ENCODE measurements at regions not wholly inside any gene's neighbourhood (a gene's known extent, or its start where the extent isn't known, plus 50 kb on each side); places are given as distances from the start of the nearest gene placed in this dataset.
A peak's percentile ranks its signal among the peaks of the same experiment; 100 is the strongest.
"Not testable (repeated sequence)": the region's sequence is repeated elsewhere in the genome, so short reads cannot be mapped to it uniquely, and the experiment has no call there.

DNA sequence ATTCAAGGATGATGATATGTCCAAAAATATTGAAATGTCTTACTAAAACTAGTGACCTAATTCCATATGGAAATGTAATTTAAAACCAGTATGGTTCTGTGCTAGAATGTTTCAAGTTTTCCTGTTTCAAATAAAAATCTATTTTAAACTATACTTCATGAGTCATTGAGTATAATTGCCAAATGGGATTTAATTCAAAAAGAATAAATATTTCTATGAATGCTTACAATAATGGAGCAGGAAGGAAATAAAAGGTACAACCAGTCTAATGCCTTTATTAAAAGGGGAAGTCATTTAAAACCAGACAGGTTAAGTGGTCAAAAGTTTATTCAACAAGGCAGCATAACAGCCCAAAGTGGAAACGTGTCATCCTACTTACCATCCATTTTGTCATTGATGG, 2347.1 kb downstream of the PCDH7 start:
- DNase-seq (ENCODE audit: low read depth), result no peak

DNA sequence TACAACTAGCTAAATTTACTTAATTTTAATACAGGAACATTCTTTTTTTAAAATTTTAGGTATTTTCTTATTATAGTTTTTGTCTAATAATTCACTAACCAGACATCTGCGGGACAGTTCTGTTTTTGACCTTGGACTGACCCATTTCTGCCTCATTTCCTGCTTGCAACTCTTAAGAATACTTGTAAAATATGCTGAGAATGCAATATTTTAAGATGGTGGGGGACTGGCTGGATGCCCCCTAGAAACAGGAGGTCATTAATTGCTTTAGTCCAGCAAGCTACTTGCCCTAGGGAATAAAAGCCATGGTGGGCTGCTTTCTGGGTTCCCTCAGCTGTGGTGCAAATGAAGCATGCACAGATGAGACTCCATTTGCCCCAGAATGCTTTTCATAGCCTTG, 2348.4 kb downstream of the PCDH7 start:
- no peak for DNase-seq (ENCODE audit: low read depth)

DNA sequence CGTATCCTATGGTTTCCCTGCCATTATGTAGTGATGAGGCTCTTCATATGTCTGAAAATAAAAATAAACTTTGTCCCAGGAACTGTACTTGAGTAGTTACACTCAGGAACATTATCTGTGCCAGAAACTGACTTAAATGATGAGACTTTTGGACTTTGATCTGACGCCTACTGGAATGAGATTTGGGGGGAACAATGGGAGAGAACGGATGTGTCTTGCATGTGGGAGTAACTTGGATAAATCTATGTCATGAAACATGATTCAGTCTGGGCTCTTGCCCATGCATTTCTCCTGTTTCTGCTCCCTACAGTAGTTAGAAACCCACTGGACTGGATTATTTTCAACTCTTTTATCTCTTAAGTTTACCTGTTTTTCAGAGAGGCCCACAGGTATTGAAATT, 2351.4 kb downstream of the PCDH7 start:
- no peak for DNase-seq (ENCODE audit: low read depth)

DNA sequence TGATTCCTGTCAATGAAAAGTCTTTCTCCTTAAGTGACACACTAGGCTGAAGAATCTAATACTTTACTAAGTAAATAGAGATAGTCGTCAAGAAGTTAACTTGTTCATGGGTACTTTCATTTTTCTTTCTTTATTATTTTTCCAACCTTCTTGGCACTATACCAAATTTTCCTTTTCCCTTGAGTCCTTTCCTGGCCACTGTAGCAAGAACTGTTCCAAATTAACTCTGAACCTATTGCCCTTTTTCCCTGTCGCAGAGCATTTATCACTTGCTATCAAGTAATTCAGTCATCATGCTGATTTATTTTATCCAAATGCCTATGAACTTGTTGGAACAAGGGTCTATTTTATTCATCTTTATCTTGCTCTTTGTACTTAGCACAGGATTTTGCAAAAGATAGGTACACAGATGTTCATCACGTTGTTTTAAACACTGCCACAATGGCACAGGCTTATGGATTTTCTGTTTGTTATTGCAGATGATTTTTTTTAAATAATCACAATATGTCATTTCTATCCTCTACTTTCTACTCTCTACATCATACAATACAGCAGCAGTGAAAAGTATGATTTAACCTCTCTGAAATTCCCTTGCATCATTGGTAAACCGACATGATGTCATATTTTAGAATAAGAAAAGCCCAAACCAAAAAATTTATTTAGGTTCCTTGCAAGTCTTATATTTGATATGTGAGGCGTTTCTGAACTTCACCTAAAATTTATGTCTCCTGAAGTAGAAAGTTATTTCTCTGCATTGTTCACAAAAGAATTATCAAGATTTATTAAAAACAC, 2352.3 kb downstream of the PCDH7 start:
- DNase-seq (ENCODE audit: low read depth), result peak; percentile 54

DNA sequence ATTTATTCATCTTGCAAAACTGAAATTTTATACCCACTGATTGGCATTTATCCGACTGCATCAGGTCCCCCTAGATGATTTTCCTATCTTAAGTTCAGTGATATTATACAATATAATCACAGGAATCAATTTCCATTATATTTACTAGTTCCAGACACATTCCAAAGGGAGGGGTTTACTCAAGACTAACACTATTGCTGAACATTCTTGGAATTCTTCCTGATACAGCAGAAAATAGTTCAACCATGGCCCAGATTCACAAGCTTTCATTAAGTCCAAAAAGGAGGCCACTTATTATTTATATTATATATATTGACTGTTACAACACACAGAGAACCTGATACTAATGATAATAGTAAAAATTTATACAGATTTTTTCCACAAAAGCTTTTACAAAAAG, 2353.6 kb downstream of the PCDH7 start:
- DNase-seq (ENCODE audit: low read depth), result peak; percentile 67

DNA sequence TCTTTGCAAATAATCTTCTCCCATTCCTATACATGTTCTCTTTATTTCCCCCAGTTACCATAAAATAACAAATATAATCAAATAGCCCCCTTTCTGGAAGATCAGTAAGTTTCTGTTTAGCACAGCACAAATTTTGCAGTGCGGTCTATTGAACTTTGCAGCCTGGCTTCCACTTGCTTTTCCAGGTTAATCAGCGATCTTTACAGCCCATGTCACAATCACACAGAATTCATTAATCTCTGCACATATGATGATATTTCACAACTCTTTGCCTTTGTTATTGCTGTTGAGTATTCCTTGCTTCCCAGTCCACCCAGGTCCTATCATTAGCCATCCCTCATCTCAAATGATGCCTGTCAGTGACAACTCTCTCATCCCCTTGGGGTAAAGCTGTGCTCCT, 2358.0 kb downstream of the PCDH7 start:
- no peak for DNase-seq (ENCODE audit: low read depth)

DNA sequence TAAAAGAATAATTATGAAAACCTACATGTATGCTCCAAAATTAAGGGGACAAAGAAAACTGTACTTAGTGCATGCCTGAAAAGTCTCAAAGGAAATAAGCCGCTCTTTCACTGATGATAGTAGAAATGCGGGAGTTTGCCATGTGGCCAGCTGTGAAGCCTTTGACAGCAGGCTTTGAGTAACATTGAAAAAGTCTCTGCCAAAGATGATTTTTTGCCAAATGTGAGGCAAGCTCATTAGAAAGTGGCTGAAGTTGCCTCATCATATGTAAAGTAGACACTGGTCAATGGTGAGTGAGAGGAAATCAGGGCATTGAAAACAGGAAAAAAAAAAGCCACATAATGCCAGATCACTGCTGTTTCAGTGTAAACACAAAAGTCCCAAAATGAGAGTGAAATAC, 2360.1 kb downstream of the PCDH7 start:
- no peak for DNase-seq (ENCODE audit: low read depth)

DNA sequence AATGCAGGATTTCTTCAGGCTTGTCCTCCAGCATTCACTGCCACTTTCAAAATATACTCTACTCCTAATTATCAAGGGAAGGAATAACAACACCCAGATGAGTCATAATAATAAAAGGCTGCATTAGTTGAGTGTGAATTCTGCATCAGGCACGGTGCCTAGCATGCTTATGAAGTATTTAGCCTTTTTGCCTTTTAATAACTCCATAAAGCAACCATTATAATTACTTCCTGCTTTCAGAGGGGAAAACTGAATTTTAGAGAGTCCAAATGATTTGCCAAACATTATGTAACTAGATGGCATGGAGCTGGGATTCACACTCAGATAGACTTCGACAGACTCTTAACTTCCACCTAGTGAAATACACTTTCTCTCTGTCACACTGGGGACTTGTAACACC, 2365.5 kb downstream of the PCDH7 start:
- no peak for DNase-seq (ENCODE audit: low read depth)

DNA sequence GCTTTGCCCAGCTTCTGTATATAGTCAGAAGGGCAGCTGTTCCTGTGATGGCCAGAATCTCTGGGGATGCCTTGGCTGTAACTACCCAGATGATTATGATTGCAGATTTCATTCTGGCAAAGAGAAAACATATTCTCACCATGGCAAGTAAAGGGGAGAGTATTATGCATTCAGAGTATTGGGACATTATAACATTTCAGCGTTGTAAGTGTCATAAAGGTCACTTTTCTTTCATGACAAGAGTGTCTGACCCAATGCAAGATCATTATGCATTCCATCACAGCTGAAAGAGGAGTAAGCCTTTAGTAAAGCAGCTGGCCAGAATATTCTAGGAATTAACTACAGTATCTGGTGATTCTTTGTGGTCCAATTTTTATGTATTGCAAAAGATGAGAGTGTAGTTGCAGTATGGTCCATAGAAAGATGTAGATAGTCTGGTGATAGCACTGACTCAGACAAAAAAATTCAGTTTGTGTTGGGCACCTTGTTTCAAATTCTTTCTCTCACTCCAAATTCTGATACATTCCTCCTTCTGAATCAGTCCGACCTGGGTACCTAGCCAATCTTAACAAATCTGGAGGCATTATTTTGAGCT, 2366.3 kb downstream of the PCDH7 start:
- DNase-seq (ENCODE audit: low read depth), result peak; percentile 63

DNA sequence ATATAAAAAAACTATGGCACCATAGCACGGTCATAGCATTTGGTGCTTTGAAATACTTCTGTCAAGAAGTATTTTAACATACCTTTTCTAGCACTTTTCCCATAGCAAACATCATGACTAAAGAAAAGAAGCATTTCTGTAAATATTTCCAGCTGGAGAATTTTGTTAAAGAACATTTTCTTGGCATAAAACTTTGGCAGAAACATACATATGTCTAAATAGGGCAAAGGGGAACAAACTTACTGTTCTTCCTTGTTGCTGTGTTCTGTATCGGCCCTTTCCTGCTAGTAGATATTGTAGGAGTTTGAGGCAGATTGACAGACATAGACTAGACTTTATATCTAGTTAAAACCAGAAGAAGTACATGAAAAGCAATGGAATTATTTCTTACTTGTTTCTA, 2368.5 kb downstream of the PCDH7 start:
- peak; percentile 36 for DNase-seq (ENCODE audit: low read depth)

DNA sequence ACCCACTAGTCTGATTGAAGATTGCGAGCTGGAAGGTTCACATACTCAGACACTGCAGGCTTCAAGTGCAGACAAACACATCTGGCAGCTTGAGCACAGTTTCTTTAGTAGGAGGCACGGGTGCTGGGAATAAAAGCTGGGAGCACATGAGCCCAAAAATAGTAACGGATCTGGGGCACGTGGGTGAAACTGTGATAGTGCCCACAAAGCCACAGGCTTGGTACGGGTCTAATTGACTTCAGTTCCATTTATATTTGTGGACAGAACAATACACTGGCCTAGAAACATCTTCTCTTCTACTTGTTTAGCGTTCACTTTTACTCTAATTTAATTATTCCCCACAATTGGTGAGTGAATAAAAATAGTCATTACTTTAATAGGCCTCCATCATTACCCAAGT, 2370.7 kb downstream of the PCDH7 start:
- no peak for DNase-seq (ENCODE audit: low read depth)

DNA sequence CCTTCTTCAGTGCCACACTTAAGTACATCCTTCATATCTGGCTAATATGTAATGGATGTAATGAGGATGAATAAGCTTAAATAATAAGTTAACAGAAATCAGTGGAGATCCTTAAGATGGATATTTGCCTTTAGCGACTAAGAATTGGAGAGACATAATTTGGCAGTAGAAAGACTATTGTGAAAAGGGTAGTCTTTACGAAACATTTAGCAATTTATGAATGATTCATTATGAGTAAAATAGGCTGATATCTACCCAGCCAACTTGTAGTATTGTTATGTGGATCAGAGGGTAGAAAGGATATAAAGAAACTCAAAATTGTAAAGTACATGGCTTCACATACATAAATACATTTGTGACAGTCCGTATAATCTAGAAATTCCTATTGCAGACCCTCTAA, 2371.8 kb downstream of the PCDH7 start:
- peak; percentile 59 for DNase-seq (ENCODE audit: low read depth)

DNA sequence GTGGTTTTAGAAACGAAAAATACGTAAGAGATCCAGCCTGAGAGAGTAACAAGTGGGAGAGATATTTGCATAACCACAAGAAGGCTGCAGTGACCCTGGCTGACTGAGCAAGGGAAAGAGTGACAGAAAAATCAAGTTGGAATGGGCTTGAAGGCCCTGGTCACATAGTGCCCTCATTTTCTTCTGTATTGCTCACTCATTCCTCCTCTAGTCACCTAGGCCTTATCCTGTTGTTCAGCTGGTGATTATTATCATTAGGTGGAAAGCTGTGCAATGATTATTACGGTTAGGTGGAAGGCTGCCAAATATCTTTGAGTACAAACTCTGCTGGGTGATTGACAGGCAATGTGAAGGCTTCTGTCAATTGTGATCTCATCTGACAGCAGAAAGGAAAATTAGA, 2384.1 kb downstream of the PCDH7 start:
- DNase-seq (ENCODE audit: low read depth), result peak; percentile 55

DNA sequence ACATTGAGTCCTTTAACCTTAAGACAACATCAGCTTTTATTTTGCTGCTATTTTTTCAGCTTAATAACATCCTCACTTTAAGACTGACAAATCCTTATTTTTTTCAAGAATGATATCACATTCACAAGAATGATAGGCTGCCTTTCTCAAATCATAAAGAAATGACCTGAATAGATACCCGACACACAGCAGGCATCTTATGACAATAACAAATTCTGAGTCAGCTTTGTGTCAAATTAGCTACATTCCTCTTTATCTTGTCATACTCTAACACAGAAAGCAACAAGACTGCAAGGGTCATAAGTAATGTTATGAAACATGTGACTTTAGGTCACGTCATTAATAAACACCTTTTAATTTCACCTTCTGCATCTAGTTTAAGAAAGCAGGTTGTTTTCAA, 2387.6 kb downstream of the PCDH7 start:
- DNase-seq (ENCODE audit: low read depth), result peak; percentile 63

DNA sequence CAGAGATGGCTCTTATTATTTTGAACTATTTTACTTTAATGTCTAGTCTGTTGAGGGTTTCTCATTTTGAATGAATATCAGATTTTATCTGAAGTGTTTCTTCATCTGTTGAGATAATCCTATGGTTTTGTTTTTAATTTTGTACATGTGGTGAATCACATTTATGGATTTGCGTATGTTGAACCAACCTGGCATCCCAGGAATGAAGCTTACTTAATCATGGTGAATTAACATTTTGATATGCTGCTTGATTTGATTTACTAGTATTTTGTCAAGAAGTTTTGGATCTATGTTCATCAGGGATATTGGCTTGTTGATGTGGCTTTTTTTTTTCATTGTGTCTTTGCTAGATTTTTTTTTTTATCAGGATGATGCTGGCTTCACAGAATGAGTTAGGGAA, 2390.9 kb downstream of the PCDH7 start:
- peak; percentile 82 for DNase-seq (ENCODE audit: low read depth)

DNA sequence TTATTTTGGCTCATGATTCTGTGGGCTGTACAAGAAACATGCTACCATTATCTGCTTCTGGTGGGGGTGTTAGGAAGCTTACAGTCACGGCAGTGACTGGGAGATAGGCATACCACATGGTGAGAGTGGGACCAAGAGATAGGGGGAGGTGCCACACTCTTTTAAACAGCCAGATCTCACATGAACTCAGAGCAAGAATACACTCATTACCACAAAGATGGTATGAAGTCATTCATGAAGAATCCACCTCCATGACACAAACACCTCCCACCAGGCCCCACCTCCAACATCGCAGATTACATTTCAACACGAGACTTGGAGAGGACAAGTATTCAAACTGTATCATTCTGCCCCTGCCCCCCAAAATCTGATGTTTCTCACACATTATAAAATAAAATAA, 2396.7 kb downstream of the PCDH7 start:
- peak; percentile 53 for DNase-seq (ENCODE audit: low read depth)

DNA sequence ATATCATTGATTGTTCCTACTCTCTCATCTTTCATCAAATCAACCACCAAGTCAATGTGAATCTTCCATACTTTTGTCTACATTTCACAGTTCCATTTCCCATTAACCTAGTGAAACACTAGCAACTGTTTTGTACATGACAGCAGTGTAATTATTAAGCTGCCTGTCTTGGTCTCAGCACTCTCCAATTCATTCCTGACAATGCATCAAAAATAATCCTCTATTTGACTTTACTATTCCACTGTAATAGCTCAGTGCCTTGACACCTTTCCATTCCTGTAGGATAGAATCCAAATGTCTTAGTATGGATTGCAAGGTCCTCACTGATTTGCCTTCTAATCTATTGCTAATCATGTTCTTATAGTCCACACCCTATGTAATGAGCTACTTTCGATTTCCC, 2405.8 kb downstream of the PCDH7 start:
- DNase-seq (ENCODE audit: low read depth), result no peak

DNA sequence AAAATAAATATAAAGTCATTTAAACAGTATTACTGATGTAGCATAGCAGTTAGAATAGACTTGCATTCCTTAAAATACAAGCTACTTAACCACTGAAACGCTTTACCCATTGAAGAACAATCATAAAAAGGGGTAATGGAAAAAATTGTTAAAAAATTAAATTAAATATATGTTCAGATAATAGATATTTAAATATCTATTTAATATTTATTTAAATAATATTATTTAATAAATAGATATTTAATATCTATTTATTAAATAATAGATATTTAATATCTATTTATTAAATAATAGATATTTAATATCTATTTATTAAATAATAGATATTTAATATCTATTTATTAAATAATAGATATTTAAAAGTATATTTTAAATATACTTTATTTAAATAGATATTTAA, 2410.5 kb downstream of the PCDH7 start:
- not testable (repeated sequence) for DNase-seq (ENCODE audit: low read depth)

DNA sequence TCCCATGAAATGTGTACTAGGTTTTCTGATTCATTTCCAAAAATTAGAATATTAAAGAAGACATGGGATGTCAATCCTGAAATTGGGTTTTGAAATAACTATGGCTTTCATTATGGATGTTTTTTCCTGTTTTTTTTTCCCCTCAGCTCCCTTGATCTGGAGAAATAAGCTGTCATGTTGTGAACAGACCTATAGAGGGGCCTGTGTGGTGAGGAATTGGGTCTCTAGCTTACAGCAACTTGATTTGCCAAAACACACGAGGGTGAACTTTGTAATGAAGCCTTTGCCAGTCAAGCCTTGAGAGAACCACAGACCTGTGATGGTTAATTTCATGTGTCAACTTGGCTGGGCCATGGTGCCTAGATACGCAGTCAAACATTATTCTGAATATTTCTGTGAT, 2413.6 kb downstream of the PCDH7 start:
- no peak for DNase-seq (ENCODE audit: low read depth)

DNA sequence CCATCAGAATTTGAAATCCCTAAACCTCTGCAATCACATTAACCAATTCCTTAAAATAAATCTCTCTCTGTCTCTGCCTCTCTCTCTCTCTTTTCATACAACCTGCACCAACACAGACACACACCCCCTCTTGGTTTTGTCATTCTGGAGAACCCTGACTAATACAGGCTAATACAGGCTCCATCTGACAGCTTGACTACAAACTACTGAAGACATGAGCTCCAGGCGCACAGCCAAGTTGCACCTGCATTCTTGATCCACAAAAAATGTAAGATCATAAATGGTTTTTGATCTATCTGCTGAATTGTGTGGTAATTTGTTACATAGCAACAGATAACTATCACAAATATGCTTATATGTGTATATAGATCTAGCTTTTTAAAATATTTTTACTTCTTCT, 2414.2 kb downstream of the PCDH7 start:
- peak; percentile 7 for DNase-seq (ENCODE audit: low read depth)

DNA sequence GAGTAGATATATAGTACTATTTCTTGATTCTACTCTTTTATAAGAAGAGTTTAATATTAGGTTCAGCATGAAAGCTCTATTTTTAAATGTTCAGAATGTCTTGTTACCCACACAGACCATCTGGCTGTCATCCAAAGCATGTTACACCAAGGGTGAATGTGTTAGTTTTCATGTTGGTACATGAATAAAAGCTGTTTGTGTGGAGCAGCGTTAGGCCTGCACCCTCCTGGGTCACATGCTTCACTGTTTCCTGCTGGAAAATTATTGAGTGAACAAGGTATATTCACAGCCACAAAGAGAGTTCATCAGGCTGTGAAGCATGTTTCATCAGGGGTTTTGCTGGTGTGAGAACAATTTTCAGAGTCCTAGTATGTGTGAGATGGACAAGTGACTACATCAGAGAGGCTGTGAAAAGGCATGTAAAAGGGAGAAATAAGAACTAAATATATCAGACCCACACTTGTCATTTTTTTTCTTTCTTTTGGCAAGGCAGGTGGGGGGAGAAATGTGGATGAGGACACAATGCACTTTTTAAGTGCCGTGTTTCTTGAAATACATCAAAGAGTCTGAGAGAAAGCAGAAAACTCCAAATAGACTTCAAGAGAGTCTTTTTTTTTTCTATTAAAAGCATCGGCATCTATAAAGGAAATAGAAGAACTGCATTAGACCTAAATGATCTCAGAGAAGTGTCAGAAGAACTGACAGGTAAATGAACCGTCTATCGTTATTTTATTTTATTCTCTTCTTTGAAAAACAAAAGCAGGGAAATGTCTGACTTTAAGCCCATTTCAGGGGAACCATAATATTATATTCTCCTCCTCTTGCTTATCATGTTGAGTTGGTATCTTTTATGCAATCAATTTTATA, 2429.7 kb downstream of the PCDH7 start:
- DNase-seq (ENCODE audit: low read depth), result no peak

DNA sequence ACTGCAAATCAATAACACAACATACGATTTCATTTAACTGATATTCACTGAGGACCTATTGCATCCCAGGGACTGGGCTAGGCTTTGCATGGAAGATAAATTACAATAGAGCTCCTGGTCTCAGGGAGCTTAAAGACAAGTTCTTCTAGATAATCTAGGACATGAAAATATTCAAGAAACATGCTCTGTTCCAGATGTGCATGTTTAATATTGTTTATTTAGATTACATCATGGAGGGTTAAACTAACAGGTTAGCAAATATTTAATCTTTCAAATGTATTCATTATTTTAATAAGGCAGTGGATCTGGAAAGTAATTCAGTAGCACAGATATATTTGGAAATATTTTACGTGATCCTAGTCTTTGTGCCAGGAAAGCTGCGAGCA, 2430.3 kb downstream of the PCDH7 start:
- no peak for DNase-seq (ENCODE audit: low read depth)

DNA sequence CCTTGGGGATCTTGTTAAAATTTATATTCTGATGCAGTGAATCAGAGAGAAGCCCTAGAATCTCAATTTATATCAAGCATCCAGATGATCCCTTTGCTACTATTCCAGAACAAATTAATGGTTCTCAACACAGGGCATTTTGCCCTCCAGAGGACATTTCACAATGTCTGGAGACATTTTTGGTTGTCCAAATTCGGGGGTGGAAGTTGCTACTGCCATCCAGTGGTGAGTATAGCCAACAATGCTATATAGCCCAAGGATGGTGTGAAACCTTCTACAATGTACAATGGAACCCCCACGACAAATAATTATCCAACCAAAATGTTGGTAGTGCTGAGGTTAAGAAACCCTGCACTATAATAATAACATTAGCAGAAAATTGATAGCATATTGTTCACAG, 2440.0 kb downstream of the PCDH7 start:
- peak; percentile 55 for DNase-seq (ENCODE audit: low read depth)
